NCI-H524 (cell line): ENCODE measurements at regions not wholly inside any gene's neighbourhood (a gene's known extent, or its start where the extent isn't known, plus 50 kb on each side); places are given as distances from the start of the nearest gene placed in this dataset.
A peak's percentile ranks its signal among the peaks of the same experiment; 100 is the strongest.

Experiments
- DNase-seq, 2 experiments: peaks; one replicate each; lab custom pipeline; 2025; lab: John Stamatoyannopoulos, UW

- no peak for DNase-seq
Measured at GRCh38 chr2:128554151-128554769, 235.6 kb upstream of the HS6ST1 start.

GRCh38 chr2:128555433-128555832 lies 236.8 kb upstream of the HS6ST1 start:
- DNase-seq = no peak

GRCh38 chr2:128556089-128556488 lies 237.4 kb upstream of the HS6ST1 start:
- DNase-seq = no peak

- DNase-seq = no peak
Measured at GRCh38 chr2:128556633-128557032, 238.0 kb upstream of the HS6ST1 start.

GRCh38 chr2:128557069-128557468 lies 238.4 kb upstream of the HS6ST1 start:
- no peak for DNase-seq

- peak; percentile 48 to 77 for DNase-seq
Measured at GRCh38 chr2:128557831-128558241, 239.2 kb upstream of the HS6ST1 start.

- no peak for DNase-seq
Measured at GRCh38 chr2:128558441-128558840, 239.8 kb upstream of the HS6ST1 start.

GRCh38 chr2:128558895-128559532 lies 240.3 kb upstream of the HS6ST1 start:
- no peak for DNase-seq

GRCh38 chr2:128559533-128560515 lies 241.2 kb upstream of the HS6ST1 start:
- DNase-seq = no peak

GRCh38 chr2:128560718-128561117 lies 242.1 kb upstream of the HS6ST1 start:
- DNase-seq = no peak

GRCh38 chr2:128562471-128563347 lies 244.0 kb upstream of the HS6ST1 start:
- no peak for DNase-seq

GRCh38 chr2:128563348-128563687 lies 244.7 kb upstream of the HS6ST1 start:
- DNase-seq = no peak

GRCh38 chr2:128564131-128564530 lies 245.5 kb upstream of the HS6ST1 start:
- DNase-seq = no peak

- no peak for DNase-seq
Measured at GRCh38 chr2:128564551-128564950, 245.9 kb upstream of the HS6ST1 start.

- no peak for DNase-seq
Measured at GRCh38 chr2:128565441-128565840, 246.8 kb upstream of the HS6ST1 start.

GRCh38 chr2:128566671-128567070 lies 248.0 kb upstream of the HS6ST1 start:
- no peak for DNase-seq

GRCh38 chr2:128568106-128568505 lies 249.4 kb upstream of the HS6ST1 start:
- no peak for DNase-seq

GRCh38 chr2:128573116-128573515 lies 254.4 kb upstream of the HS6ST1 start:
- DNase-seq = no peak

GRCh38 chr2:128573531-128573930 lies 254.9 kb upstream of the HS6ST1 start:
- DNase-seq = no peak

GRCh38 chr2:128577141-128577930 lies 258.7 kb upstream of the HS6ST1 start:
- no peak for DNase-seq
